SK-N-SH treated with all-trans-retinoic acid at 6 μM for 48 hours (cell line): ENCODE measurements at regions not wholly inside any gene's neighbourhood (a gene's known extent, or its start where the extent isn't known, plus 50 kb on each side); places are given as distances from the start of the nearest gene placed in this dataset.

Source experiments
- ESRRG ChIP-seq: fragments of 250-450 bp; sonication (Bioruptor Pico); IDR thresholded peaks from 2 replicates; pipeline ENCODE4 v1.6.1; 2021; ENCODE audit warnings: mild to moderate bottlenecking
- OSR1 ChIP-seq: fragments of 250-450 bp; sonication (Bioruptor Pico); IDR thresholded peaks from 2 replicates; pipeline ENCODE4 v1.8.0; 2022; ENCODE audit warnings: moderate library complexity, mild to moderate bottlenecking, inconsistent platforms
- PATZ1 ChIP-seq: fragments of 250-450 bp; sonication (Bioruptor Pico); IDR thresholded peaks from 2 replicates; pipeline ENCODE4 v1.8.0; 2020; ENCODE audit warnings: mild to moderate bottlenecking, moderate library complexity, borderline replicate concordance
- RARB ChIP-seq: fragments of 250-450 bp; sonication (Bioruptor Pico); IDR thresholded peaks from 2 replicates; pipeline ENCODE4 v1.8.0; 2021; ENCODE audit warnings: mild to moderate bottlenecking, moderate library complexity
- ZC3H10 ChIP-seq: fragments of 250-450 bp; sonication (Bioruptor Pico); IDR thresholded peaks from 2 replicates; pipeline ENCODE4 v1.5.1; 2021; ENCODE audit warnings: mild to moderate bottlenecking, moderate library complexity
- ZFP30 ChIP-seq: fragments of 450-650 bp; formaldehyde crosslinking; IDR thresholded peaks from 2 replicates; pipeline ENCODE4 v1.5.0; 2022; ENCODE audit warnings: mild to moderate bottlenecking, moderate library complexity
- ZNF565 ChIP-seq: fragments of 450-650 bp; formaldehyde crosslinking; conservative IDR thresholded peaks from 2 replicates; pipeline ENCODE4 v1.5.0; 2020; ENCODE audit warnings: low read depth, mild to moderate bottlenecking, moderate library complexity
- ZNF70 ChIP-seq: fragments of 450-650 bp; formaldehyde crosslinking; IDR thresholded peaks from 2 replicates; pipeline ENCODE4 v1.5.0; 2020; ENCODE audit warnings: mild to moderate bottlenecking, moderate library complexity
- TF ChIP-seq, protein P1 (sequence below): fragments of 250-450 bp; sonication (Bioruptor Pico); IDR thresholded peaks from 2 replicates; pipeline ENCODE4 v1.5.1; 2021; ENCODE audit warnings: mild to moderate bottlenecking, moderate library complexity
- TF ChIP-seq, protein P2 (sequence below): fragments of 250-450 bp; sonication (Bioruptor Pico); IDR thresholded peaks from 2 replicates; pipeline ENCODE4 v1.5.1; 2020; ENCODE audit warnings: low read depth, mild to moderate bottlenecking, moderate library complexity

- TF ChIP-seq ZNF70 (CRISPR knock-in tag) (no peak), ZFP30 (CRISPR knock-in tag) (no peak), RARB (no peak), ZC3H10 (CRISPR knock-in tag) (no peak), OSR1 (CRISPR knock-in tag) (no peak), PATZ1 (no peak), ZNF565 (no peak), ESRRG (CRISPR knock-in tag) (no peak)
- TF ChIP-seq, protein P1, sequence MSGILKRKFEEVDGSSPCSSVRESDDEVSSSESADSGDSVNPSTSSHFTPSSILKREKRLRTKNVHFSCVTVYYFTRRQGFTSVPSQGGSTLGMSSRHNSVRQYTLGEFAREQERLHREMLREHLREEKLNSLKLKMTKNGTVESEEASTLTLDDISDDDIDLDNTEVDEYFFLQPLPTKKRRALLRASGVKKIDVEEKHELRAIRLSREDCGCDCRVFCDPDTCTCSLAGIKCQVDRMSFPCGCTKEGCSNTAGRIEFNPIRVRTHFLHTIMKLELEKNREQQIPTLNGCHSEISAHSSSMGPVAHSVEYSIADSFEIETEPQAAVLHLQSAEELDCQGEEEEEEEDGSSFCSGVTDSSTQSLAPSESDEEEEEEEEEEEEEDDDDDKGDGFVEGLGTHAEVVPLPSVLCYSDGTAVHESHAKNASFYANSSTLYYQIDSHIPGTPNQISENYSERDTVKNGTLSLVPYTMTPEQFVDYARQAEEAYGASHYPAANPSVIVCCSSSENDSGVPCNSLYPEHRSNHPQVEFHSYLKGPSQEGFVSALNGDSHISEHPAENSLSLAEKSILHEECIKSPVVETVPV (CRISPR knock-in tag) = no peak
- TF ChIP-seq, protein P2, sequence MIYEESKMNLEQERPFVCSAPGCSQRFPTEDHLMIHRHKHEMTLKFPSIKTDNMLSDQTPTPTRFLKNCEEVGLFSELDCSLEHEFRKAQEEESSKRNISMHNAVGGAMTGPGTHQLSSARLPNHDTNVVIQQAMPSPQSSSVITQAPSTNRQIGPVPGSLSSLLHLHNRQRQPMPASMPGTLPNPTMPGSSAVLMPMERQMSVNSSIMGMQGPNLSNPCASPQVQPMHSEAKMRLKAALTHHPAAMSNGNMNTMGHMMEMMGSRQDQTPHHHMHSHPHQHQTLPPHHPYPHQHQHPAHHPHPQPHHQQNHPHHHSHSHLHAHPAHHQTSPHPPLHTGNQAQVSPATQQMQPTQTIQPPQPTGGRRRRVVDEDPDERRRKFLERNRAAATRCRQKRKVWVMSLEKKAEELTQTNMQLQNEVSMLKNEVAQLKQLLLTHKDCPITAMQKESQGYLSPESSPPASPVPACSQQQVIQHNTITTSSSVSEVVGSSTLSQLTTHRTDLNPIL (CRISPR knock-in tag) = no peak
Measured at GRCh38 chr7:65731562-65732035, 141.3 kb upstream of the VKORC1L1 start.
